ENCODE measurements at regions not wholly inside any gene's neighbourhood (a gene's known extent, or its start where the extent isn't known, plus 50 kb on each side); places are given as distances from the start of the nearest gene placed in this dataset.

- Histone ChIP-seq H3K36me3 (ENCODE audit: insufficient read depth, low read length) (no peaks in the 10 kb centered on the region), H3K9ac (ENCODE audit: low read depth, low read length) (no peak overlapping the region), H3K9me3 (ENCODE audit: control insufficient read depth, insufficient read depth, low read length) (no peaks in the 10 kb centered on the region), H3K4me1 (ENCODE audit: insufficient read depth, low read length) (no peaks in the 10 kb centered on the region)
Observed at GRCh38 chr13:95480791-95481780, 71.4 kb upstream of the CLDN10 start.

GRCh38 chr13:95484052-95484451 is 68.5 kb upstream of the CLDN10 start:
- H3K9me3 ChIP-seq (ENCODE audit: control insufficient read depth, insufficient read depth, low read length) = no peaks in the 10 kb centered on the region
- H3K36me3 ChIP-seq (ENCODE audit: insufficient read depth, low read length) = no peaks in the 10 kb centered on the region
- H3K9ac ChIP-seq (ENCODE audit: low read depth, low read length) = no peak overlapping the region
- H3K4me1 ChIP-seq (ENCODE audit: insufficient read depth, low read length) = no peaks in the 10 kb centered on the region

GRCh38 chr13:95485045-95485517 is 67.4 kb upstream of the CLDN10 start:
- Histone ChIP-seq H3K36me3 (ENCODE audit: insufficient read depth, low read length) (no peaks in the 10 kb centered on the region), H3K4me1 (ENCODE audit: insufficient read depth, low read length) (no peaks in the 10 kb centered on the region), H3K9me3 (ENCODE audit: control insufficient read depth, insufficient read depth, low read length) (no peaks in the 10 kb centered on the region), H3K9ac (ENCODE audit: low read depth, low read length) (no peak overlapping the region)

GRCh38 chr13:95485518-95486144 is 66.9 kb upstream of the CLDN10 start:
- Histone ChIP-seq H3K9ac (ENCODE audit: low read depth, low read length) (no peak overlapping the region), H3K4me1 (ENCODE audit: insufficient read depth, low read length) (no peaks in the 10 kb centered on the region), H3K36me3 (ENCODE audit: insufficient read depth, low read length) (no peaks in the 10 kb centered on the region), H3K9me3 (ENCODE audit: control insufficient read depth, insufficient read depth, low read length) (no peaks in the 10 kb centered on the region)

- Histone ChIP-seq H3K4me1 (ENCODE audit: insufficient read depth, low read length) (peaks cover 3% of the 10 kb centered on the region; the same call in 1 of the 2 replicates), H3K36me3 (ENCODE audit: insufficient read depth, low read length) (no peaks in the 10 kb centered on the region)
Observed at GRCh38 chr13:95492044-95492801, 60.3 kb upstream of the CLDN10 start.

GRCh38 chr13:95494082-95494681 is 58.3 kb upstream of the CLDN10 start:
- Histone ChIP-seq H3K9ac (ENCODE audit: low read depth, low read length) (no peak overlapping the region), H3K9me3 (ENCODE audit: control insufficient read depth, insufficient read depth, low read length) (0 out of 2 replicates have a peak, but pooled peaks cover 3% of the 10 kb centered on the region)

More at GRCh38 chr13:95492044-95492801, 60.3 kb upstream of the CLDN10 start:
- Histone ChIP-seq H3K9ac (ENCODE audit: low read depth, low read length) (no peak overlapping the region; the same call in 1 of the 2 replicates), H3K9me3 (ENCODE audit: control insufficient read depth, insufficient read depth, low read length) (0 out of 2 replicates have a peak, but pooled peaks cover 3% of the 10 kb centered on the region)

GRCh38 chr13:95496485-95496884 is 56.0 kb upstream of the CLDN10 start:
- Histone ChIP-seq H3K4me1 (ENCODE audit: insufficient read depth, low read length) (peaks cover 3% of the 10 kb centered on the region; the same call in 1 of the 2 replicates), H3K9me3 (ENCODE audit: control insufficient read depth, insufficient read depth, low read length) (peaks cover 7% of the 10 kb centered on the region; the same call in 1 of the 2 replicates), H3K9ac (ENCODE audit: low read depth, low read length) (no peak overlapping the region), H3K36me3 (ENCODE audit: insufficient read depth, low read length) (no peaks in the 10 kb centered on the region)

More at GRCh38 chr13:95494082-95494681, 58.3 kb upstream of the CLDN10 start:
- peaks cover 3% of the 10 kb centered on the region; the same call in 1 of the 2 replicates for H3K4me1 ChIP-seq (ENCODE audit: insufficient read depth, low read length)
- no peaks in the 10 kb centered on the region for H3K36me3 ChIP-seq (ENCODE audit: insufficient read depth, low read length)

GRCh38 chr13:95497381-95497807 is 55.1 kb upstream of the CLDN10 start:
- H3K9ac ChIP-seq (ENCODE audit: low read depth, low read length) = no peak overlapping the region
- H3K36me3 ChIP-seq (ENCODE audit: insufficient read depth, low read length) = no peaks in the 10 kb centered on the region
- peaks cover 9% of the 10 kb centered on the region; the same call in 1 of the 2 replicates for H3K9me3 ChIP-seq (ENCODE audit: control insufficient read depth, insufficient read depth, low read length)
- peaks cover 3% of the 10 kb centered on the region; the same call in 1 of the 2 replicates for H3K4me1 ChIP-seq (ENCODE audit: insufficient read depth, low read length)

- peaks cover 9% of the 10 kb centered on the region; the same call in 1 of the 2 replicates for H3K9me3 ChIP-seq (ENCODE audit: control insufficient read depth, insufficient read depth, low read length)
- H3K4me1 ChIP-seq (ENCODE audit: insufficient read depth, low read length) = no peaks in the 10 kb centered on the region
- no peak overlapping the region for H3K9ac ChIP-seq (ENCODE audit: low read depth, low read length)
- H3K36me3 ChIP-seq (ENCODE audit: insufficient read depth, low read length) = no peaks in the 10 kb centered on the region
Observed at GRCh38 chr13:95498886-95499285, 53.6 kb upstream of the CLDN10 start.

- H3K4me1 ChIP-seq (ENCODE audit: insufficient read depth, low read length) = peaks cover 5% of the 10 kb centered on the region; the same call in 1 of the 2 replicates
- H3K9ac ChIP-seq (ENCODE audit: low read depth, low read length) = no peak overlapping the region
- H3K9me3 ChIP-seq (ENCODE audit: control insufficient read depth, insufficient read depth, low read length) = peaks cover 9% of the 10 kb centered on the region; the same call in 1 of the 2 replicates
- no peaks in the 10 kb centered on the region for H3K36me3 ChIP-seq (ENCODE audit: insufficient read depth, low read length)
Observed at GRCh38 chr13:95499811-95500712, 52.5 kb upstream of the CLDN10 start.

- Histone ChIP-seq H3K4me1 (ENCODE audit: insufficient read depth, low read length) (peaks cover 9% of the 10 kb centered on the region; the same call in 1 of the 2 replicates), H3K9me3 (ENCODE audit: control insufficient read depth, insufficient read depth, low read length) (peaks cover 6% of the 10 kb centered on the region; the same call in 1 of the 2 replicates), H3K36me3 (ENCODE audit: insufficient read depth, low read length) (no peaks in the 10 kb centered on the region), H3K9ac (ENCODE audit: low read depth, low read length) (no peak overlapping the region)
Observed at GRCh38 chr13:95502216-95502615, 50.3 kb upstream of the CLDN10 start.

Data from ES-I3 (cell line).